IPS-18a (cell line): ENCODE measurements at regions not wholly inside any gene's neighbourhood (a gene's known extent, or its start where the extent isn't known, plus 50 kb on each side); places are given as distances from the start of the nearest gene placed in this dataset.

Experiments
- H3K27ac ChIP-seq: one replicate; pipeline ENCODE4 v1.5.1; 2013; ENCODE audit warnings: low read length
- H3K27me3 ChIP-seq: one replicate; pipeline ENCODE4 v1.6.1; 2013; ENCODE audit warnings: mild to moderate bottlenecking, low read length; ENCODE audit not compliant: control insufficient read depth, insufficient read depth
- H3K36me3 ChIP-seq: one replicate; pipeline ENCODE4 v1.6.1; 2013; ENCODE audit warnings: low read depth, low read length; ENCODE audit not compliant: control insufficient read depth
- H3K4me1 ChIP-seq: one replicate; pipeline ENCODE4 v1.6.1; 2013; ENCODE audit warnings: low read depth, low read length; ENCODE audit not compliant: control insufficient read depth
- H3K4me3 ChIP-seq: one replicate; pipeline ENCODE4 v1.5.1; 2013; ENCODE audit warnings: low read length
- H3K9ac ChIP-seq: one replicate; pipeline ENCODE4 v1.6.1; 2013; ENCODE audit warnings: mild to moderate bottlenecking, low read length, moderate library complexity
- H3K9me3 ChIP-seq: one replicate; pipeline ENCODE4 v1.6.1; 2013; ENCODE audit warnings: low read depth, low read length; ENCODE audit not compliant: control insufficient read depth

- no peaks in the 10 kb centered on the region for H3K36me3 ChIP-seq
- no peak overlapping the region for H3K9ac ChIP-seq
- no peaks in the 10 kb centered on the region for H3K9me3 ChIP-seq
- no peak overlapping the region for H3K27ac ChIP-seq
- peaks cover 34% of the 10 kb centered on the region for H3K4me1 ChIP-seq
- H3K27me3 ChIP-seq, result no peaks in the 10 kb centered on the region
- H3K4me3 ChIP-seq, result no peak overlapping the region
Observed at GRCh38 chr6:139941826-139942225, 567.4 kb upstream of the CITED2 start.

DNA sequence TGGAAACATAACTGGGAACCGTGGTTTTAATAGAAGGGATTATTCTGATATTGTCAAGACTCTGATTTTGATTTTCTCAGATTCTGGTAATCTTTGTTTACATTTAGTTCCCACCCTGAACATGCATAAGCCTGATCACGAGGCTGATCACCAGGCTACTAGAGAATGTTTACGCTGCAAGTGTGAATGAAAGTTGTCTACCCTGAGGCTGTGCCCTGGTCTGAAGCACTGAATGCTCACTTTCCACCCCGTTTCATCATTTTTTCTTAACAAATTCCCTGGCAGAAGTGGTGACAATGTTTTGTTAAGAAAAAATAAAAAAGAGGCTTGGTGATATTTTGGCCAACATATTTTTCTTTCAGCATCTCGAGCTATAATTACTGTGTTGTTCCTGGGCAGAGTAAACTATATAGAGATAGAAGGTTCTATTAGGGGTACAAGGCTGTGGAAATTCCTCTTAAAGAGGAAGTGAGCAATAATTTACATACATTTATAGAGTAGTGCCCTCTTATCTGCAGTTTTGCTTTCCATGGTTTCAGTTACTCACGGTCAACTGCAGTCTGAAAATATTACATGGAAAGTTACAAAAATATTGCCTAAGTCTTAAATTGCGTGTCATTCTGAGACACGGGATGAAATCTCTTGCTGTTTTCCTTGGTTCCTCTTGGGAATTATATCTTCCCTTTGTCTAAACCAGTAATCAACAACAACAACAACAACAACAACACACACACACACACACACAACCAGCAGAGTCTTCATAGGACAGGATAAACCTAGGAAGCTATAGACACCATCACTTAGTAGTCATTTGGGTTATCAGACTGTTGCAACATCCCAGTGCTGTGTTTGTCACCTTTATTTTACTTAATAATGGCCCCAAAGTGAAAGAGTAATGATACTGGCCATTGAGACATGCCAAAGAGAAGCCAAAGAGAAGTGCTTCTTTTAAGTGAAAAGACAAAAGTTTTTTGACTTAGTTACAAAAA lies 566.6 kb upstream of the CITED2 start:
- Histone ChIP-seq H3K9ac (no peak overlapping the region), H3K27me3 (no peaks in the 10 kb centered on the region), H3K4me1 (peaks cover 34% of the 10 kb centered on the region), H3K9me3 (no peaks in the 10 kb centered on the region), H3K36me3 (no peaks in the 10 kb centered on the region), H3K4me3 (no peak overlapping the region), H3K27ac (no peak overlapping the region)

DNA sequence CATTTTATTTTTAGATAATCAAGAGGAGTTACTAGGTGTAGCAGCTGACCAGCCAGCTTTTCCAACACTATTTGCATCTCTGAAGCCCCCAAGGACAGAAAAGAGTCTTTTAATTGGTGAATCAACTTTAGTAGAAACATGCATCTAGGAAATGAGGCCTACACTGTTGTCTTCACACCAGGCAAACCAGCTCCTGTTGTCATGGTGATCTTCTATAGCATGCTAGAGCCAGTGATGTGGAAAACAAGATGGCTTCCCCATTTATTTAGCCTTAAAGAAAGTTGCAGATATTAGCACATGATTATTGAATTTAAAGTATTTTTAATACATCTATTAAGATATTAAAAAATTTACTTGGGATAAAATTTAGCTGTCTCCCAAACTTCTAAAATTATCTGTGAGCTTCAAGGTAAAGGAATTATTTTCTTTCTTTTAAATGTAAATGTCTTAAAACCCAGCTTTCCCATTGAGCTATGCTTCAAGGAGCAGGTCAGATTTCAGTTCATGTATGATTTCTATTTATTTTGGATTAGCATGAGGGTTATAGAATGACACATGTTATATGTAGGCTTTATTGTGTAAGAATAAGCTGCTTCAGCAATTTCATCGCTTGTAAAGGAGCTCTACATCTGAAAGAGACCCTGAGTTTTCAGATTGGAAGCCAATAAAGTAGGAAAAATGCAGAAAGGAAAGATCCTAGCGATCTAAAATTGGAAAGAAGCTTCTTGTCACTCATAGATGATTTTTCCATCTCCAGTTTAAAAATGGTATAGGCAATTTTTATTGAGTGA lies 564.9 kb upstream of the CITED2 start:
- Histone ChIP-seq H3K27me3 (no peaks in the 10 kb centered on the region), H3K9ac (peak overlapping the region; percentile 39), H3K9me3 (no peaks in the 10 kb centered on the region), H3K36me3 (no peaks in the 10 kb centered on the region), H3K4me1 (peaks cover 34% of the 10 kb centered on the region), H3K27ac (peak overlapping the region; percentile 83), H3K4me3 (no peak overlapping the region)

DNA sequence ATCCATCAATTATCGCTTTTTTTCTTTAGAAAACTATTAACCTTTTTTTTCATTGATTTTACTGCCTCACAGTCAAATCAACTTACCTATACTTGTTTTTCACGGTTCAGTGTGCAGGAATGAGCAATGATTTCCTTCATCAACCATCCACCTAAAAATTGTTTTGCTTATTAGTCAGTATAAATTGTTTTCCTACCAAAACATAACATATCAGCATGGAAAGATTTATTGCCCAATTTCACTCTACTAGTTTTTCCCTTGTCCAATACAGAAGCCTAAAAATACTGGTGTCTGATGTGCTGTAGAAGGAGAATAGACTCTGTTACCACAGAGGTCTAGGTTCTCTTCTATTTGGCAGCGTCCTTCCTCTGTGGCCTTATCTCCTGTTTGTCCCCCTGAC lies 558.2 kb upstream of the CITED2 start:
- no peaks in the 10 kb centered on the region for H3K27me3 ChIP-seq
- H3K9ac ChIP-seq, result no peak overlapping the region
- H3K36me3 ChIP-seq, result no peaks in the 10 kb centered on the region
- no peak overlapping the region for H3K4me3 ChIP-seq
- H3K27ac ChIP-seq, result no peak overlapping the region
- H3K9me3 ChIP-seq, result no peaks in the 10 kb centered on the region
- H3K4me1 ChIP-seq, result no peaks in the 10 kb centered on the region

DNA sequence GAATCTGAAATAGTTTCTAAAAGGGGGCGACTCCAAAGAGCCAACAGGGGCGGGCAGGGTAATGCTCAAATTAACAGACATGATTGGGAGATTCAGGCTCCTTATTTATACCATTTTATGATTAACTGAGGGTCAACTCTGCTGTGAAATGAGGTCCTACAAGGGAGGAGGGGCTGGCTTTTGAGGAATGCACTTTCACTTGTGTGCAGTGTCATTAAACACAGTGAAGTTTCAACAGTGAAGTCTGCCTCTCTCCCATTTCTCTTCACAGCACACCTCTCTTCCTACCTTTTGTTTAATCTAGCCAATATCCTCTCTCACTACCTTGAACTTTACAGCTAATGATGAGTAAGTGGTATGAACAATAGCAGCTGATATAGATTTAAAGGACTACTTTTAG lies 557.3 kb upstream of the CITED2 start:
- Histone ChIP-seq H3K4me3 (no peak overlapping the region), H3K9ac (no peak overlapping the region), H3K27ac (no peak overlapping the region), H3K4me1 (no peaks in the 10 kb centered on the region), H3K9me3 (no peaks in the 10 kb centered on the region), H3K36me3 (no peaks in the 10 kb centered on the region), H3K27me3 (no peaks in the 10 kb centered on the region)

DNA sequence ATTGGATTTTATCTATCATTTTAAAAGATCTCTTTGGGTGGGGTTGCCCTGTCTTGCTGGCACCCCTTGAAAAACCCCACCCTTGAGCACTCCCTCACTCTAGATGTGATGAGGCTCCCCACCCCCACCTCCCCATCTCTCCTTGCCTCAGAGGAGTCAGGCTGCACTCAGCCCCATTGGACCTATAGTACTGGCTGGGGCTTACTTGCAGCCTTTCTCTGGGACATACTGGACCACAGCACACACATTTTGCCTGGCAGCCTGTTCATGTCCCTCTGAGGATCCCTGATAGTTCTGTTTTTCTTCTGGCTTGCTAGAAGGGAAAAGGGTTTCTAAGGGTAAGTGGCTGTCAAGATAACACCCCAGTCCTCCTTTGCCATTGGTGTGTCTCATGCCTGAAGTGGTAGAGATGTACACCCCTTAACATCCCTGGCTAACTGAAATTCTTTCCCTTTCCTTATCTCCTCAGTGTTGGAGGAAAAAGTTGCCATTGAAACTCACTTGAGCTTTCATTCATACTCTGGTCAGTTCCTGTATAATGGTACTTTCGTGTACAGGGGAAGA lies 553.4 kb upstream of the CITED2 start:
- no peaks in the 10 kb centered on the region for H3K27me3 ChIP-seq
- H3K4me3 ChIP-seq, result no peak overlapping the region
- no peaks in the 10 kb centered on the region for H3K36me3 ChIP-seq
- no peaks in the 10 kb centered on the region for H3K9me3 ChIP-seq
- no peaks in the 10 kb centered on the region for H3K4me1 ChIP-seq
- no peak overlapping the region for H3K27ac ChIP-seq
- H3K9ac ChIP-seq, result no peak overlapping the region

- no peaks in the 10 kb centered on the region for H3K4me1 ChIP-seq
- no peaks in the 10 kb centered on the region for H3K36me3 ChIP-seq
Observed at GRCh38 chr6:139927236-139927635, 552.8 kb upstream of the CITED2 start.

DNA sequence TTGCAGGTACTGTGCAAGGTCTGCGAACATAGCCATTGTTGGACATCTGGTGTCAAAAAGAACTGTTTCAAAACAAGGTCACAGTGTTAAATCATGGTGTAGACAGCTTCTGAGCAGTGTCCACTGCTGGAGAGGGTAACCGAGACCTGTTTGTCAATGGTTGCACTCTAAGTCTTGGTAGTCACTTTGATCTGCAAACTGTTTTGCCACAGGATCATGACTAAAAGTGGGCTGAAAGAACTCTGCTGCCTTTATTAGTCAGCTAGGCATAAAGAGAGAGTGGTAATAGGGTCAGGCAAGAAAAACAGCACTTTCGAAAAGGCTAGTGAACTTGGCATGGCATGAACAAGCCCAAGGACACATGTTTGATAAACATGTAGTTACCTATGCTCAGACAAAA lies 552.3 kb upstream of the CITED2 start:
- no peaks in the 10 kb centered on the region for H3K9me3 ChIP-seq
- no peak overlapping the region for H3K4me3 ChIP-seq
- no peak overlapping the region for H3K27ac ChIP-seq
- H3K9ac ChIP-seq, result no peak overlapping the region
- H3K36me3 ChIP-seq, result no peaks in the 10 kb centered on the region
- H3K4me1 ChIP-seq, result no peaks in the 10 kb centered on the region
- H3K27me3 ChIP-seq, result no peaks in the 10 kb centered on the region

More at GRCh38 chr6:139927236-139927635, 552.8 kb upstream of the CITED2 start:
- no peaks in the 10 kb centered on the region for H3K27me3 ChIP-seq
- no peak overlapping the region for H3K9ac ChIP-seq
- no peak overlapping the region for H3K4me3 ChIP-seq
- H3K27ac ChIP-seq, result no peak overlapping the region
- no peaks in the 10 kb centered on the region for H3K9me3 ChIP-seq

- H3K27me3 ChIP-seq, result no peaks in the 10 kb centered on the region
- H3K9me3 ChIP-seq, result no peaks in the 10 kb centered on the region
- H3K4me3 ChIP-seq, result no peak overlapping the region
- no peaks in the 10 kb centered on the region for H3K36me3 ChIP-seq
- no peak overlapping the region for H3K27ac ChIP-seq
- H3K4me1 ChIP-seq, result no peaks in the 10 kb centered on the region
- H3K9ac ChIP-seq, result no peak overlapping the region
Observed at GRCh38 chr6:139925894-139926641, 551.6 kb upstream of the CITED2 start.

GRCh38 chr6:139923964-139924475 lies 549.6 kb upstream of the CITED2 start:
- H3K27me3 ChIP-seq, result no peaks in the 10 kb centered on the region
- H3K4me1 ChIP-seq, result peaks cover 12% of the 10 kb centered on the region
- H3K9me3 ChIP-seq, result no peaks in the 10 kb centered on the region
- no peak overlapping the region for H3K27ac ChIP-seq
- H3K9ac ChIP-seq, result no peak overlapping the region
- H3K36me3 ChIP-seq, result no peaks in the 10 kb centered on the region
- H3K4me3 ChIP-seq, result no peak overlapping the region

DNA sequence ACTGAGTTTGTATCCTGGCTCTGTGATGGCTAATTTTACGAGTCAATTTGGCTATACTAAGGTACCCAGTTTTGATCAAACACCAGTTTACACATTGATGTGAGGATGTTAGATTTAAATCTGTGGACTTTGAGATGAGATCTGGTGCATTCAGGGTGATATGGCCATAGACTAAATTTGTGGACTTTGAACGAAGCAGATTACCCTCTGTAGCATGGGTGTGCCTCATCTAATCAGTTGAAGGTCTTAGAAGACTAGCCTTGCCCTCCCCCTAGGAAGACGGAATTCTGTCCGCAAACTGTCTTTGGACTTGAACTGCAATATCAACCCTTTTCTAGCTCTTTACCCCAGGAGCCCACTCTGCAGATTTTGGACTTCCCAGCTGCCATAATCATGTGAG lies 547.8 kb upstream of the CITED2 start:
- Histone ChIP-seq H3K27me3 (no peaks in the 10 kb centered on the region), H3K9me3 (no peaks in the 10 kb centered on the region), H3K4me1 (peaks cover 21% of the 10 kb centered on the region), H3K36me3 (no peaks in the 10 kb centered on the region), H3K27ac (no peak overlapping the region), H3K9ac (no peak overlapping the region), H3K4me3 (no peak overlapping the region)
